AG09309 (cell line): ENCODE measurements at regions not wholly inside any gene's neighbourhood (a gene's known extent, or its start where the extent isn't known, plus 50 kb on each side); places are given as distances from the start of the nearest gene placed in this dataset.

Experiments used
- DNase-seq: peaks from one replicate; pipeline ENCODE4 v3.0.0-alpha.2; 2010; ENCODE audit warnings: low read depth
- H3K4me3 ChIP-seq: 2 replicates; pipeline ENCODE4 v1.5.1; 2011; ENCODE audit warnings: mild to moderate bottlenecking, low read depth, low read length, moderate library complexity; ENCODE audit not compliant: control insufficient read depth
- TF ChIP-seq, protein P1 (sequence below): IDR thresholded peaks from 2 replicates; pipeline ENCODE4 v1.5.1; 2011; ENCODE audit warnings: mild to moderate bottlenecking, low read depth, low read length, inconsistent platforms; ENCODE audit not compliant: insufficient read depth, control insufficient read depth; ENCODE audit errors: missing control alignments

GRCh38 chr13:39888865-39889810 lies 233.7 kb downstream of the COG6 start:
- H3K4me3 ChIP-seq = no peak overlapping the region
- TF ChIP-seq, protein P1, sequence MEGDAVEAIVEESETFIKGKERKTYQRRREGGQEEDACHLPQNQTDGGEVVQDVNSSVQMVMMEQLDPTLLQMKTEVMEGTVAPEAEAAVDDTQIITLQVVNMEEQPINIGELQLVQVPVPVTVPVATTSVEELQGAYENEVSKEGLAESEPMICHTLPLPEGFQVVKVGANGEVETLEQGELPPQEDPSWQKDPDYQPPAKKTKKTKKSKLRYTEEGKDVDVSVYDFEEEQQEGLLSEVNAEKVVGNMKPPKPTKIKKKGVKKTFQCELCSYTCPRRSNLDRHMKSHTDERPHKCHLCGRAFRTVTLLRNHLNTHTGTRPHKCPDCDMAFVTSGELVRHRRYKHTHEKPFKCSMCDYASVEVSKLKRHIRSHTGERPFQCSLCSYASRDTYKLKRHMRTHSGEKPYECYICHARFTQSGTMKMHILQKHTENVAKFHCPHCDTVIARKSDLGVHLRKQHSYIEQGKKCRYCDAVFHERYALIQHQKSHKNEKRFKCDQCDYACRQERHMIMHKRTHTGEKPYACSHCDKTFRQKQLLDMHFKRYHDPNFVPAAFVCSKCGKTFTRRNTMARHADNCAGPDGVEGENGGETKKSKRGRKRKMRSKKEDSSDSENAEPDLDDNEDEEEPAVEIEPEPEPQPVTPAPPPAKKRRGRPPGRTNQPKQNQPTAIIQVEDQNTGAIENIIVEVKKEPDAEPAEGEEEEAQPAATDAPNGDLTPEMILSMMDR = no peak
- no peak for DNase-seq

GRCh38 chr13:39890537-39890936 lies 235.1 kb downstream of the COG6 start:
- TF ChIP-seq, protein P1 = no peak
- no peak overlapping the region for H3K4me3 ChIP-seq
- DNase-seq = no peak

DNA sequence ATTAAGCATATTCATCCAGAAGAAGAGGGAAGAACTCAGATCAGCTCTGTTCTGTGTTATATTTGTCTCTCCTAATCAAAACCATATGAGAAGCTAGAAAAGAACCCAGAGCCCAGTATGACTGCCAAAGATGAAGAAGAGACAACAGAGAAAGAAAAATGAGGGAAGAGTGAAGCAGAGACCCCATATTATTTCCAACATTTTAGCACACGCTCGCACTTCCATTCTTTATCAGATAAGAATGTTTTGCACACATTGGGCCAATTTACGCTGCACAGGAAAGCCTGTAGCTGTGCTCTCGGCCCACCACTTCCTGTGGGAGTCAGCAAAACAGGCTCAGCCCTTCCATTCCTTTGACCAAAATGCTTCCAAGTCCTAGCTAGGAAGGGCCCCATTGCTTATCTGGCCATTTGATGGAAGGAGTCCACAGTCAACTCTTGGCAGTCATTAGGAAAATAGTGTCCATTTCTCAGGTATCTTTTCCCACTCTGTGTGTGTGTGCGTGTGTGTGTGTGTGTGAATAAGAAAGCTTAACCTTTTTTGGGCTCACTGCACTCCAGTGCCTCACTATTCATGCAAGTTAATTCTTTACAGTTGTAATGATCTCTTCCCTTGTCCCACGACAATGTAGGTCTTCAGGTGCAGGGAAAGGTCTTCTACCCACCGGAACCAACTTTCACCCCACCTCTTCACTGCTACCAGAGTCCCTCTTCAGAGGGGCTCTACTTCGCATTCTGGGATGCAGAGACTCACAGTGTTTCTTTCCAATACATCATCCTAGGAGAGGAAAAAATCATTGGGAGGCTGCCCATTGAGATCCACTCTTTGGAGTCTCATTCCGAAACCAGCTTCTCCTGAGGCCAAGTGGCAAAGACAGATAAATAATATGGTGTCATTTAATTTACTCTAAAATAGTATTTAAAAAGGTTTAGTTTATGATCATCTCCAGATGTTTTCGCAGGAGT lies 237.5 kb downstream of the COG6 start:
- no peak overlapping the region for H3K4me3 ChIP-seq
- TF ChIP-seq, protein P1 = no peak
- DNase-seq = no peak

DNA sequence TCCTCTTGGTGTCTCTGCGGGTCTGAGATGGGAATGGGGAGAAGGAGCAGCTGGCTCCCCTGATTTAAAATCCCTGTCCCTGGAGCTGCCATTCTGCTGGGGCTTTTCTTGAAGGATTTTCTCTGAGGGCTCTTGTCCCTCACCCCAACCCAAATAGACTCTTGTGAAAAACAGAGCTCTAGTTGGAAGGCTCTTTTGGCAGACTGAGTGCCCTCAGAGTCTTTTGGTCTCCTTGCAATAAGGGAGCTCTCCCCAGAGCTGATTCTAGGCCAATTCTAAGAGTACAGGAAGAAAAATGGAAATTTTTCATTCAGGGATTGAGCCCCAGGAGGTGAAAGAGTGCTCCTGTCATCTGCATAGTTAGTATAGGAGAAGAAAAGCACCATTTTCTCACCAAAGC lies 238.3 kb downstream of the COG6 start:
- H3K4me3 ChIP-seq = no peak overlapping the region
- no peak for DNase-seq
- TF ChIP-seq, protein P1 = no peak

GRCh38 chr13:39894586-39894985 lies 239.1 kb downstream of the COG6 start:
- no peak for DNase-seq
- TF ChIP-seq, protein P1 = no peak
- no peak overlapping the region for H3K4me3 ChIP-seq

DNA sequence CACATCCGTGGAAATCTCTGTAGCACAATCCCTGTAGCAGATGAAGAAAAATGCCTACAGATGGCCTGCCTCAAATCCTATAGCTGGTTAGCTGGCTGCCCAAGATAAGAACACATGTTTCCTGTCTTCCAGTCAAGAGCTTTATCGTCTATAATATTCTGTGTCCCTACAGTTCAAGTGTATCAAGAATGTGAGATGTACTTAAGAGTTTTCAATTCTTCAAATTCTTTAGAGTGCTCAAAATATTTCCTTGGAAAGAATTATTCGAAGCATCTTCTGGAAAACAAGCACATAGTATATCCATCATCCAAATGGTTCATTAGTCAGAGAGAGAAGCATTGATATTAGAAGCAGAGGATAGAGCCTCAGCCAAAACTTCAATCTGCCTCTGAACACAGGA lies 239.8 kb downstream of the COG6 start:
- TF ChIP-seq, protein P1 = no peak
- no peak overlapping the region for H3K4me3 ChIP-seq
- DNase-seq = no peak
